ENCODE measurements at regions not wholly inside any gene's neighbourhood (a gene's known extent, or its start where the extent isn't known, plus 50 kb on each side); places are given as distances from the start of the nearest gene placed in this dataset.
"Not testable (repeated sequence)": the region's sequence is repeated elsewhere in the genome, so short reads cannot be mapped to it uniquely, and the experiment has no call there.

DNA sequence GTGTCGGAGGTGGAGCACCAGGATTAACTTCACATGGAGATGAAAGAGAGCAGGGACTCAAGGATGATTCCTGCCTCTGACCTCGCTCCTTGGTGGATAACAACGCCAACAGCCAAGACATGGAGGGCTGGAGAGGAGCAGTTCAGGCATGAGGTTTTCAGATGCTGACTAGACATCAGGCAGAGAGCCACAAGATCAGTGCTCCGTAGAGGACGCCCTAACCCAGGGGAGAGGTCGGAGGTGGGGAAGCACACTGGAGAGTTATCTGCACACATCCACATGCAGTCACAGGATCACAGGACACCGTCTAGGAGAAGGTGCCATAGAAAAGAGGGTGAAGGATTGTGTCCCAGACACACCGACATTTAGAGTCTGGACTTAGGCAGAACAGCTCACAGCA lies 344.3 kb downstream of the EIPR1 start:
- H3K4me1 Mint-ChIP-seq = peaks cover 4% of the 10 kb centered on the region
- H3K27ac Mint-ChIP-seq = no peak overlapping the region
- no peak overlapping the region for H3K4me3 Mint-ChIP-seq
- no peak for ATAC-seq (replicated peaks)
- H3K27me3 Mint-ChIP-seq = peaks cover 4% of the 10 kb centered on the region
- H3K9me3 Mint-ChIP-seq = no peaks in the 10 kb centered on the region
- no peaks in the 10 kb centered on the region for H3K36me3 Mint-ChIP-seq (ENCODE audit: low read depth)

DNA sequence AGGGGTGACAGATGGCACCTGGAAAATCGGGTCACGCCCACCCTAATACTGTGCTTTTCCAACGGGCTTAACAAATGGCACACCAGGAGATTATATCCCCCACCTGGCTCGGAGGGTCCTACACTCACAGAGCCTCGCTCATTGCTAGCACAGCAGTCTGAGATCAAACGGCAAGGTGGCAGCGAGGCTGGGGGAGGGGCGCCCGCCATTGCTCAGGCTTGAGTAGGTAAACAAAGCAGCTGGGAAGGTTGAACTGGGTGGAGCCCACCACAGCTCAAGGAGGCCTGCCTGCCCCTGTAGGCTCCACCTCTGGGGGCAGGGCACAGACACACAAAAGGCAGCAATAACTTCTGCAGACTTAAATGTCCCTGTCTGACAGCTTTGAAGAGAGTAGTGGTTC lies 346.8 kb downstream of the EIPR1 start:
- not testable (repeated sequence) for ATAC-seq (replicated peaks); H3K36me3 Mint-ChIP-seq (ENCODE audit: low read depth); H3K27me3 Mint-ChIP-seq; H3K4me1 Mint-ChIP-seq; H3K4me3 Mint-ChIP-seq; H3K9me3 Mint-ChIP-seq; H3K27ac Mint-ChIP-seq

DNA sequence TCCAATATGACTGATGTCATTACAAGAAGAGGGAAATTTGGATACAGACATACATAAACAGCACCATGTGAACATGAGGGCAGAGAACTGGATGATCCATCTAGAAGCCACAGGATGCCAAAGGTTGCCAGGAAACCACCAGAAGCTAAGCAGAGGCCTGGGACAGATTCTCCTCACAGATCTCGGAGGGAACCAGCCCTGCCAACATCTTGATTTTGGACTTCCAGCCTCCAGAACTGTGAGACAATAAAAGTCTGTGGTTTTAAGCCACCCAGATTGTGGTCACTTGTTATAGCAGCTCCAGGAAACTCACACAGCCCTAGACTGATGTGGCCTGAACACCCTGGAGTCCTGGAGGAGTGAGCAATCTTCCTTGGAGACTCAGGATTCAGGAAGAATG lies 351.6 kb downstream of the EIPR1 start:
- no peak overlapping the region for H3K4me3 Mint-ChIP-seq
- H3K27ac Mint-ChIP-seq = no peak overlapping the region
- H3K27me3 Mint-ChIP-seq = peaks cover 12% of the 10 kb centered on the region

DNA sequence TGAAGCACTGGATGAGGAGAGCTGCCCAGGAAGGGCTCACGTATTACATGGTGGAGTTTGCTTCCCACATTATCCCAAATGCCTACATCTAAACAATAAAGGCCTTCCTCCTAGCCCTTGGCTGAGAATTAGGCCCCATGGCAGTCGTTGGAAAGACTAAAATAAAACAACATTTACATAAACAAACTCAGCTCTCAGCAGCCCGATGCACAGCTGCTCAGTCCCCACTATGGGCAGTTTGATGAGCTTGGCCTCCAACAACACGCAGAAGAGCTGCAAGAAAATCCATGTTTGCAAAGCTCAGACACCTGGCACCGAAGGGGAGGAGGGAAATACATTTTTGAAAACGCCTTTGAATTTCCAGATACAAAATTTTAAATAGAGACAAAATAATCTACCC lies 352.4 kb downstream of the EIPR1 start:
- Mint-ChIP-seq H3K36me3 (ENCODE audit: low read depth) (no peaks in the 10 kb centered on the region), H3K4me1 (no peaks in the 10 kb centered on the region), H3K27ac (no peak overlapping the region), H3K9me3 (peaks cover 8% of the 10 kb centered on the region), H3K27me3 (peaks cover 12% of the 10 kb centered on the region), H3K4me3 (no peak overlapping the region)
- no peak for ATAC-seq (replicated peaks)

More for the DNA sequence above, 351.6 kb downstream of the EIPR1 start:
- H3K36me3 Mint-ChIP-seq (ENCODE audit: low read depth) = no peaks in the 10 kb centered on the region
- ATAC-seq (replicated peaks) = no peak
- H3K9me3 Mint-ChIP-seq = peaks cover 8% of the 10 kb centered on the region
- H3K4me1 Mint-ChIP-seq = no peaks in the 10 kb centered on the region

GRCh38 chr2:3024401-3024935 lies 353.1 kb downstream of the EIPR1 start:
- Mint-ChIP-seq H3K27me3 (peaks cover 10% of the 10 kb centered on the region), H3K4me3 (no peak overlapping the region), H3K36me3 (ENCODE audit: low read depth) (no peaks in the 10 kb centered on the region), H3K9me3 (peaks cover 8% of the 10 kb centered on the region), H3K27ac (no peak overlapping the region), H3K4me1 (no peaks in the 10 kb centered on the region)
- ATAC-seq (replicated peaks) = no peak

DNA sequence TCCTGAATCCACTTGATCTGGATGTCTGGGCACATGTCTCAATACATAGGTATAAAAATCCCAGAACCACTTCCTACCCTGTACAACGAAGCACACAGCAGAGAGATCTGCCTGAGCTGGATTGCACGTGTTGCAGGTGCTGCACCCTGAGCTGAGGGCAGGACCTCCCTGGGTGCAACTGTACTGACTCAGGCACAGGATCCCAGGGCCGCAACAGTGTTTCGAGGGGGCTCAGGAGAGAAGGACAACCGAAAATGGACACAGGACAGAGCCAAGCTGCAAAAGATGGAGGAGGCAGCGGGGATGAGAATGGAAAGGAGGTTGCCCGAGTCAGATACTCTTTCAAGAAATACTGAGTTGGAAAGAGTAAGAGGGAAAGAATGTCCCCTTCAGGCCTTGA lies 354.1 kb downstream of the EIPR1 start:
- Mint-ChIP-seq H3K27me3 (peaks cover 9% of the 10 kb centered on the region), H3K36me3 (ENCODE audit: low read depth) (no peaks in the 10 kb centered on the region), H3K27ac (no peak overlapping the region), H3K4me1 (no peaks in the 10 kb centered on the region), H3K9me3 (peaks cover 8% of the 10 kb centered on the region), H3K4me3 (no peak overlapping the region)
- no peak for ATAC-seq (replicated peaks)

GRCh38 chr2:3022841-3023372 lies 354.7 kb downstream of the EIPR1 start:
- Mint-ChIP-seq H3K27ac (no peak overlapping the region), H3K4me3 (no peak overlapping the region), H3K4me1 (no peaks in the 10 kb centered on the region), H3K9me3 (peaks cover 8% of the 10 kb centered on the region), H3K27me3 (peaks cover 9% of the 10 kb centered on the region), H3K36me3 (ENCODE audit: low read depth) (no peaks in the 10 kb centered on the region)
- no peak for ATAC-seq (replicated peaks)

GRCh38 chr2:3021720-3022119 lies 355.9 kb downstream of the EIPR1 start:
- Mint-ChIP-seq H3K27me3 (peaks cover 9% of the 10 kb centered on the region), H3K9me3 (peaks cover 8% of the 10 kb centered on the region), H3K27ac (no peak overlapping the region), H3K36me3 (ENCODE audit: low read depth) (no peaks in the 10 kb centered on the region), H3K4me1 (no peaks in the 10 kb centered on the region), H3K4me3 (no peak overlapping the region)
- no peak for ATAC-seq (replicated peaks)

DNA sequence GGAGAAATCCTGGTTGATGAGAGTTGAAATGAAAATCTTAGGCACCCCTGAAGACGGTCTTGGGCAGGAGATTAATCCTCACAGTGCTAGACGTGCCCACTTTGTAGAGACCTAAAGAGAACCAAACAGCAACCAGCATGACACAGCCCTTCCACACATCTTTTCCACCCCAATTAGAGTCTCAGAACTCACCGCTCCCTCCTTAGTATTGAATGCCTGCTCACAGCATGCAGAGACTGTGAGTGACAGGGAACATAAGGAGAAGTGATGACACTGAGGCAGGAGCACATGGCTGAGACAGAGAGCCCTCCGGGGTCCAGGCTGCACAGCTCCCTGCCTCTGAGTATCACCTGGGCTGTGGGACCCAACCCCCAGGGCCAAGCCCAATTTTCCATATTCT lies 367.6 kb downstream of the EIPR1 start:
- H3K9me3 Mint-ChIP-seq = peaks cover 10% of the 10 kb centered on the region
- no peaks in the 10 kb centered on the region for H3K4me1 Mint-ChIP-seq
- no peak overlapping the region for H3K4me3 Mint-ChIP-seq
- ATAC-seq (replicated peaks) = no peak
- H3K27ac Mint-ChIP-seq = no peak overlapping the region
- H3K36me3 Mint-ChIP-seq (ENCODE audit: low read depth) = no peaks in the 10 kb centered on the region
- peaks cover 40% of the 10 kb centered on the region for H3K27me3 Mint-ChIP-seq

DNA sequence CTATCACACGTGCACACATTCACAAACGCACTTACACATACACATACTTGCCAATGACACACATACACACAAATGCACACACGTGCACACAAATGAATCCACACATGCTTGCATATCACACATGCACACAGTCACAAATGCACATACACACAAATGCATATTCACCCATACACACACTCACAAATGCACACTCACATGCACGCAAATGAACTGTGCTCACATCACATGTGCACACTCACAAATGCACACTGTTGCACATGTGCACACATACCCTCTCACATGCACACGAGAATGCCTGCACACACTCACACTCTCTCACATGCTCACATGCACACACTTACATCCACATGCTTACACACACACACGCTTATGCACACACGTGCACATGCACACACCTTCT lies 368.1 kb downstream of the EIPR1 start:
- ATAC-seq (replicated peaks) = no peak
- H3K9me3 Mint-ChIP-seq = peaks cover 10% of the 10 kb centered on the region
- no peak overlapping the region for H3K4me3 Mint-ChIP-seq
- no peaks in the 10 kb centered on the region for H3K36me3 Mint-ChIP-seq (ENCODE audit: low read depth)
- H3K4me1 Mint-ChIP-seq = no peaks in the 10 kb centered on the region
- no peak overlapping the region for H3K27ac Mint-ChIP-seq
- peaks cover 40% of the 10 kb centered on the region for H3K27me3 Mint-ChIP-seq

- Mint-ChIP-seq H3K27ac (no peak overlapping the region), H3K36me3 (ENCODE audit: low read depth) (no peaks in the 10 kb centered on the region), H3K9me3 (peaks cover 10% of the 10 kb centered on the region), H3K4me3 (no peak overlapping the region), H3K4me1 (no peaks in the 10 kb centered on the region), H3K27me3 (peaks cover 43% of the 10 kb centered on the region)
- no peak for ATAC-seq (replicated peaks)
These were observed 368.6 kb downstream of the EIPR1 start for GRCh38 chr2:3009005-3009404.

DNA sequence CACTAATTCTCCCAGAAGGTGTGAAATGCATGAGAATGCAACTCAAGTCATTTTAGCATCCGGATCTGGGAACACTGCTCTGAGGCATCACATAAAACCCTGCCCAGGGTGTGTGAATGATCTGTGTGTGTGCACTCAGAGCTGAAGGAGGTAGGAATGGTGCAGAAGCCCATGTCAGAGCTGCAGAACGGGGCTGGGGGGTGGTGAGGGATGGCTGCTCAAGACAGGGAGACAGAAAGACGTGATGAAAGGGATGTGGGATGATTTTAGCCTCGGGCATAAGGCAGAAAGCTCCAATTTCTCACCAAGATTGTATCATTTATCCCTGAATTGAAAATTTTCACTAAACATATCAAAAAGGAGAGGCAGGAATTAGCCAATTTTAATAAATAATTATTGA lies 369.1 kb downstream of the EIPR1 start:
- H3K27me3 Mint-ChIP-seq = peaks cover 41% of the 10 kb centered on the region
- ATAC-seq (replicated peaks) = no peak
- H3K9me3 Mint-ChIP-seq = peaks cover 6% of the 10 kb centered on the region
- H3K27ac Mint-ChIP-seq = no peak overlapping the region
- H3K4me3 Mint-ChIP-seq = no peak overlapping the region
- no peaks in the 10 kb centered on the region for H3K4me1 Mint-ChIP-seq
- no peaks in the 10 kb centered on the region for H3K36me3 Mint-ChIP-seq (ENCODE audit: low read depth)

- H3K27me3 Mint-ChIP-seq = peaks cover 38% of the 10 kb centered on the region
- no peak for ATAC-seq (replicated peaks)
- no peak overlapping the region for H3K27ac Mint-ChIP-seq
- H3K36me3 Mint-ChIP-seq (ENCODE audit: low read depth) = no peaks in the 10 kb centered on the region
- no peaks in the 10 kb centered on the region for H3K4me1 Mint-ChIP-seq
- no peaks in the 10 kb centered on the region for H3K9me3 Mint-ChIP-seq
- no peak overlapping the region for H3K4me3 Mint-ChIP-seq
These were observed 370.5 kb downstream of the EIPR1 start for GRCh38 chr2:3007135-3007534.

- no peaks in the 10 kb centered on the region for H3K36me3 Mint-ChIP-seq (ENCODE audit: low read depth)
- H3K4me3 Mint-ChIP-seq = no peak overlapping the region
- no peak overlapping the region for H3K27ac Mint-ChIP-seq
- H3K9me3 Mint-ChIP-seq = no peaks in the 10 kb centered on the region
- H3K4me1 Mint-ChIP-seq = no peaks in the 10 kb centered on the region
- H3K27me3 Mint-ChIP-seq = peaks cover 38% of the 10 kb centered on the region
- ATAC-seq (replicated peaks) = no peak
These were observed 371.6 kb downstream of the EIPR1 start for GRCh38 chr2:3005859-3006501.

GRCh38 chr2:3001615-3002560 lies 375.7 kb downstream of the EIPR1 start:
- no peaks in the 10 kb centered on the region for H3K36me3 Mint-ChIP-seq (ENCODE audit: low read depth)
- no peak for ATAC-seq (replicated peaks)
- H3K9me3 Mint-ChIP-seq = no peaks in the 10 kb centered on the region
- no peak overlapping the region for H3K27ac Mint-ChIP-seq
- peaks cover 17% of the 10 kb centered on the region for H3K27me3 Mint-ChIP-seq
- H3K4me1 Mint-ChIP-seq = no peaks in the 10 kb centered on the region
- H3K4me3 Mint-ChIP-seq = no peak overlapping the region

All from activated T-helper 17 cell treated with anti-CD3 and anti-CD28 coated beads, Interleukin-2, amount 50 U/mL, for 72 hours (primary cell).